Right lung (tissue), 2 donors: ENCODE measurements at regions not wholly inside any gene's neighbourhood (a gene's known extent, or its start where the extent isn't known, plus 50 kb on each side); places are given as distances from the start of the nearest gene placed in this dataset.
A peak's percentile ranks its signal among the peaks of the same experiment; 100 is the strongest.
"Not testable (repeated sequence)": the region's sequence is repeated elsewhere in the genome, so short reads cannot be mapped to it uniquely, and the experiment has no call there.

Experiments
- DNase-seq, 2 donors: peaks; one replicate each; pipeline ENCODE4 v3.0.0-alpha.2; 2013

DNA sequence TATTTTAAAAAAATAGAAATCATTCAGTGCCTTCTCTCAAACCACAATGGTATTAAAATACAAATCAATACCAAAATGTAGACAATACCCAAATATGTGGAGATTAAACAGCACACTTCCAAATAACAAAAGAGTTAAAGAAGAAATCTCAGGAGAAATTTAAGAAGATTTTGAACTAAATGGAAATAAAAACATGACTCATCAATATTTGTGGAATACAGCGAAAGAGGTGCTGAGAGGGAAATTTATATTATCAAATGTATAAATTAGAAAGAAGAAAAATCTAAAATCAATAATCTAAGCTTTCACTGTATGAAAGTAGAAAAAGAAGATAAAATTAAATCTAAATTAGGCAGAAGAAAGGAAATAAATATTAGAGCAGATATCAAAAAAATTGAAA, 233.1 kb downstream of the RPIA start:
- no peak for DNase-seq

GRCh38 chr2:88925770-88926462, 234.4 kb downstream of the RPIA start:
- no peak for DNase-seq

DNA sequence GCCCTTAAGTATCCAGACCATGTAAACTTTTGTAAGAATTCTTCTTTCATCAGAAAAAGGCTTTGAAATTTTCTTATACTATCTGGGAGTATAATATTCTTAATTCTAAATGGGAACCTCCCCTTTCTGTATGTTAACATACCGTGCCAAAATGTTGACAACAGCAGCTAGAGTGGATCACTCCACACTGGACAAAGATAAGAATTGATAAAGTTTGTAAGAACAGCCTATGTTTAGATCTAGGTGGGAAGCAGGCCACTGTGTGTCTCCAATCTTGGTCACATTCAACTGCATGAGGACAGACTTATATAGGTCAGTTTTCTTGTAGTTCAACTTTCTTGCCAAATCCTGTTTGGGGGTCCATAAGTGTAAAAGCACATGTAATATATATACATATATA, 235.7 kb downstream of the RPIA start:
- DNase-seq, result peak in 1 of 2 donors; percentile 36

- DNase-seq, result no peak
These were observed 239.2 kb downstream of the RPIA start for GRCh38 chr2:88930659-88931058.

GRCh38 chr2:88932686-88933085, 241.2 kb downstream of the RPIA start:
- no peak for DNase-seq

- no peak for DNase-seq
These were observed 241.6 kb downstream of the RPIA start for GRCh38 chr2:88933091-88933490.

- no peak for DNase-seq
These were observed 242.5 kb downstream of the RPIA start for GRCh38 chr2:88933980-88934379.

GRCh38 chr2:88941178-88941577, 249.7 kb downstream of the RPIA start:
- DNase-seq, result not testable (repeated sequence)

DNA sequence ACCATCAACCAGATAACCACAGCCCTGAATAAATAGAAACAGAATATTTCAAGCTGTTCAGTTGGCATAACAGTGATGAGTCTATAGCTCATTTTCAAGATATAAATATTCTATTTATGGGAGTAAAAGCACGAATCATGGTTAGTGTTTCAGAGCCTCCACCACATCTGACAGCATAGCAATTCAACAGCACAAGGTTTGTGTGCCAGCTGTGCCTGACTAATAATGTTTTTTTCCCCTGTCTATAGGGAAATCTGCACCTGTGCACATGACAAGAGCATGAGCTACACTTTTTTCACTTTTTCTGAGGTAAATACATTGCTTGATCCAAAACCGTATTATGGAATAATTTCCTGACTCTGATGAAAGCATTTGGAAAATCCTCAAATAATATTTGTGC, 251.3 kb downstream of the RPIA start:
- no peak for DNase-seq

- no peak for DNase-seq
These were observed 257.9 kb downstream of the RPIA start for GRCh38 chr2:88949336-88949735.

- no peak for DNase-seq
These were observed 258.5 kb downstream of the RPIA start for GRCh38 chr2:88950010-88950409.

- no peak for DNase-seq
These were observed 264.1 kb downstream of the RPIA start for GRCh38 chr2:88955607-88956006.

GRCh38 chr2:88959480-88960204, 268.2 kb downstream of the RPIA start:
- no peak for DNase-seq

- DNase-seq, result not testable (repeated sequence)
These were observed 269.9 kb downstream of the RPIA start for GRCh38 chr2:88961323-88961722.

- DNase-seq, result no peak
These were observed 276.4 kb downstream of the RPIA start for GRCh38 chr2:88967844-88968243.

GRCh38 chr2:88978011-88978410, 286.5 kb downstream of the RPIA start:
- not testable (repeated sequence) for DNase-seq

- peak in 1 of 2 donors; percentile 8 for DNase-seq
These were observed 287.0 kb downstream of the RPIA start for GRCh38 chr2:88978446-88978845.

DNA sequence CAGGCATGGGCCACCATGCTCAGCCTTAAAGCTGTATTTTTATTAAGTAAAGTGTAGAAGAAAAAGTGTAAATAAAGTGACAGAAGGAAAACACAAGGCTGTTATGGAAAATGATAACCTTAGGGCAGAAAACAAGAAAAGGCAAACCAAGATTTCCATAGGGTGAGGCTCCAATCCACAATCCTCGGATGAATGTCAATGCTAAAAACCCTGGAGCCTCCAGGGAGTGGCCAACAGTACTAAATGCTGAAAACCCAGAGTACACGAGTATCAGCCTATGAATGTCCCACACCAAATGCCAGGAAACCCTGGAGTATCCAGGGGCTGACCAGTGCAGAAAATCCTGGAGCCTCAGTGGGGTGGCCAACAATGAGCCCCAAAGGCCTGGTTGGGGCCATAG, 292.6 kb downstream of the RPIA start:
- not testable (repeated sequence) for DNase-seq

GRCh38 chr2:88986721-88987330, 295.4 kb downstream of the RPIA start:
- not testable (repeated sequence) for DNase-seq

- DNase-seq, result not testable (repeated sequence)
These were observed 297.1 kb downstream of the RPIA start for GRCh38 chr2:88988617-88989016.

- DNase-seq, result not testable (repeated sequence)
These were observed 301.3 kb downstream of the RPIA start for GRCh38 chr2:88992819-88993218.

DNA sequence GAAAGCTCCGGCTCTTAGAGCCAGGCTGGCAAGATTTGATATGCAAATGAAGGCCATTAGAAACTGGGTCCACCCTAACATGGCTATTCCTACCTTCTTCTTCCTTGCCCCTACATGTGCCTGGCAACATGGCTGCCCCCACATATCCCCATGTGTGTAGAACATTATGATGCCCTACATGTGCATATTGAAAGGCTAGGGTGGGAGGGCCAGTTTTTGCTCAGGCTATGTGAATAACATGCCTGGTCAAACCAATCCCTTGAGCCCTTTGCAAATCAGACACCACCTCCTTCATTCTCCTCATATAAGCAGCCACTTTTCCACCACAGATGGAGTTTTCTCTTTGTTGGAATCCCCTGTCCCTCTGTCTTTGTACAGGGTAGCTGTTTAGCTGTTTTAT, 303.4 kb downstream of the RPIA start:
- not testable (repeated sequence) for DNase-seq

DNA sequence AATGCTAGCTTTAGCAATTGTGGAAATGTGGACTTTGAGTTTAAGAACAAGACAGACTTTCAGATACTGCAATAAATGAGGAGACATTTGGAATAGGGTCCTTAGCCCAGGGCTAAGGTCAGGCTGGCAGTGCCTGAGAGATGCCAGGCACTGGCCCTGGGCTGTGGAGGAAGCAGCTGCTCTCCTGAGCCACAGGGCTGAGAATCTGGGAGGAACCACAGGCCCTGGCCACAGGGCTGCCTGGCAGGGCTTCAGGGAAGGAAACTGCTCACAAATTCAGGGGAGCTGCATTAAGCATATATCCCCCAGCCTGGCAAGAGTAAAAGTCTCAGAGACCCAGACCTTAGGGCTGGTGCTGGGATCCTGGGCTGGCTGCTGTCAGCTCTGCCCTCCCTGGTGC, 305.1 kb downstream of the RPIA start:
- DNase-seq, result not testable (repeated sequence)
